OCI-LY1 (cell line): ENCODE measurements at regions not wholly inside any gene's neighbourhood (a gene's known extent, or its start where the extent isn't known, plus 50 kb on each side); places are given as distances from the start of the nearest gene placed in this dataset.

Source experiments
- H2AFZ ChIP-seq: fragments of 200-600 bp; sonication (generic), shearing (Covaris generic); 2 replicates; pipeline ENCODE4 v1.6.0; 2014; ENCODE audit warnings: antibody characterized with exemption, mild to moderate bottlenecking, low read length
- H3F3A ChIP-seq: fragments of 200-600 bp; sonication (generic), shearing (Covaris generic); 2 replicates; pipeline ENCODE4 v1.6.0; 2014; ENCODE audit warnings: mild to moderate bottlenecking, antibody characterized with exemption, low read length, moderate library complexity; ENCODE audit not compliant: insufficient read depth
- H3K27ac ChIP-seq: fragments of 200-600 bp; sonication (generic); 2 replicates; pipeline ENCODE4 v1.5.1; 2014; ENCODE audit warnings: low read length, mixed run types, mild to moderate bottlenecking, low read depth; ENCODE audit not compliant: poor library complexity, severe bottlenecking
- H3K27me3 ChIP-seq: fragments of 200-600 bp; sonication (generic); 2 replicates; pipeline ENCODE4 v1.6.0; 2014; ENCODE audit warnings: antibody characterized with exemption, mild to moderate bottlenecking, low read length, moderate library complexity; ENCODE audit not compliant: insufficient read depth
- H3K36me3 ChIP-seq: fragments of 200-600 bp; sonication (generic); 2 replicates; pipeline ENCODE4 v1.6.1; 2014; ENCODE audit warnings: mild to moderate bottlenecking, antibody characterized with exemption, low read length, moderate library complexity, mixed read lengths; ENCODE audit not compliant: insufficient read depth
- H3K4me1 ChIP-seq: fragments of 200-600 bp; sonication (generic); 2 replicates; pipeline ENCODE4 v1.5.1; 2014; ENCODE audit warnings: mild to moderate bottlenecking, low read length, moderate library complexity; ENCODE audit not compliant: insufficient read depth, severe bottlenecking
- H3K4me2 ChIP-seq: fragments of 200-600 bp; sonication (generic), shearing (Covaris generic); 2 replicates; pipeline ENCODE4 v1.6.1; 2014; ENCODE audit warnings: low read length
- H3K4me3 ChIP-seq: fragments of 200-600 bp; sonication (generic); 2 replicates; pipeline ENCODE4 v1.5.1; 2014; ENCODE audit warnings: low read length, low read depth, mild to moderate bottlenecking, mixed read lengths; ENCODE audit not compliant: poor library complexity, severe bottlenecking
- H3K79me2 ChIP-seq: fragments of 200-600 bp; shearing (Covaris generic); 2 replicates; pipeline ENCODE4 v1.6.1; 2016; ENCODE audit warnings: mixed run types, low read length, mixed read lengths; ENCODE audit not compliant: insufficient read depth
- H3K9ac ChIP-seq: fragments of 200-600 bp; sonication (generic), shearing (Covaris generic); 2 replicates; pipeline ENCODE4 v1.6.1; 2014; ENCODE audit warnings: mild to moderate bottlenecking, low read length, mixed read lengths
- H3K9me2 ChIP-seq: fragments of 200-600 bp; sonication (generic), shearing (Covaris generic); 2 replicates; pipeline ENCODE4 v1.6.1; 2014; ENCODE audit warnings: low read depth, mild to moderate bottlenecking, low read length, mixed read lengths
- H3K9me3 ChIP-seq: fragments of 200-600 bp; shearing (Covaris generic); 2 replicates; pipeline ENCODE4 v1.6.1; 2014; ENCODE audit warnings: low read length, mixed read lengths
- H4K20me1 ChIP-seq: fragments of 200-600 bp; sonication (generic), shearing (Covaris generic); 2 replicates; pipeline ENCODE4 v1.6.0; 2016; ENCODE audit warnings: mild to moderate bottlenecking, low read length; ENCODE audit not compliant: insufficient read depth
- CTCF ChIP-seq: fragments of 200-600 bp; sonication (generic), shearing (Covaris generic); IDR thresholded peaks from 2 replicates; pipeline ENCODE4 v1.5.1; 2017; ENCODE audit warnings: mild to moderate bottlenecking, antibody characterized with exemption, low read length, moderate library complexity, mixed read lengths
- EZH2 ChIP-seq: fragments of 200-600 bp; sonication (generic), shearing (Covaris generic); IDR thresholded peaks from 2 replicates; pipeline ENCODE4 v1.8.0; 2017; ENCODE audit warnings: borderline replicate concordance, mixed run types, mild to moderate bottlenecking, antibody characterized with exemption, low read length, moderate library complexity, mixed read lengths

- H3K79me2 ChIP-seq: no peaks in the 10 kb centered on the region
- no peak overlapping the region for H3K4me3 ChIP-seq
- H3F3A ChIP-seq: no peaks in the 10 kb centered on the region
- no peak overlapping the region for H2AFZ ChIP-seq
- no peaks in the 10 kb centered on the region for H4K20me1 ChIP-seq
- H3K4me1 ChIP-seq: no peaks in the 10 kb centered on the region
- H3K4me2 ChIP-seq: no peak overlapping the region
- TF ChIP-seq CTCF: no peak
- TF ChIP-seq EZH2: no peak
- no peaks in the 10 kb centered on the region for H3K9me3 ChIP-seq
- H3K36me3 ChIP-seq: no peaks in the 10 kb centered on the region
- no peaks in the 10 kb centered on the region for H3K27me3 ChIP-seq
- no peak overlapping the region for H3K27ac ChIP-seq
- H3K9me2 ChIP-seq: no peaks in the 10 kb centered on the region; the same call in 1 of the 2 replicates
- H3K9ac ChIP-seq: no peak overlapping the region
Measured at GRCh38 chr21:28419811-28420210, 572.9 kb downstream of the LTN1 start.

- no peaks in the 10 kb centered on the region for H3K9me3 ChIP-seq
- H3K9me2 ChIP-seq: no peaks in the 10 kb centered on the region; the same call in 1 of the 2 replicates
- H3K4me1 ChIP-seq: no peaks in the 10 kb centered on the region
- H2AFZ ChIP-seq: no peak overlapping the region
- TF ChIP-seq CTCF (no peak), EZH2 (no peak)
- H3K4me2 ChIP-seq: no peak overlapping the region
- H3K79me2 ChIP-seq: no peaks in the 10 kb centered on the region
- H3K27me3 ChIP-seq: no peaks in the 10 kb centered on the region
- no peak overlapping the region for H3K27ac ChIP-seq
- no peaks in the 10 kb centered on the region for H4K20me1 ChIP-seq
- H3K36me3 ChIP-seq: no peaks in the 10 kb centered on the region
- no peak overlapping the region for H3K9ac ChIP-seq
- no peaks in the 10 kb centered on the region for H3F3A ChIP-seq
- no peak overlapping the region for H3K4me3 ChIP-seq
Measured at GRCh38 chr21:28418726-28419514, 573.8 kb downstream of the LTN1 start.

- Histone ChIP-seq H3K9me2 (no peaks in the 10 kb centered on the region), H3K27me3 (no peaks in the 10 kb centered on the region)
Measured at GRCh38 chr21:28410256-28410655, 582.4 kb downstream of the LTN1 start.

More at GRCh38 chr21:28410256-28410655, 582.4 kb downstream of the LTN1 start:
- Histone ChIP-seq H3K9ac (no peak overlapping the region), H3K4me2 (no peak overlapping the region), H3K36me3 (no peaks in the 10 kb centered on the region), H2AFZ (no peak overlapping the region), H4K20me1 (no peaks in the 10 kb centered on the region), H3F3A (no peaks in the 10 kb centered on the region), H3K4me1 (no peaks in the 10 kb centered on the region), H3K4me3 (no peak overlapping the region), H3K27ac (no peak overlapping the region), H3K9me3 (no peaks in the 10 kb centered on the region), H3K79me2 (no peaks in the 10 kb centered on the region)
- TF ChIP-seq EZH2 (no peak), CTCF (no peak)
